Lung microvascular endothelial cell (primary cell): ENCODE measurements at regions not wholly inside any gene's neighbourhood (a gene's known extent, or its start where the extent isn't known, plus 50 kb on each side); places are given as distances from the start of the nearest gene placed in this dataset.
"Not testable (repeated sequence)": the region's sequence is repeated elsewhere in the genome, so short reads cannot be mapped to it uniquely, and the experiment has no call there.

Experiments
- DNase-seq, 2 donors: peaks; one replicate each; pipeline versions ENCODE4 v3.0.0 to v3.0.0-alpha.2; 2010; ENCODE audit warnings: low read depth in 2 of 2

GRCh38 chr10:114708084-114708483 is 50.0 kb upstream of the ABLIM1 start:
- no peak for DNase-seq

- DNase-seq = peak in 1 of 2 donors; percentile 58
Observed at GRCh38 chr10:114708717-114709335, 50.8 kb upstream of the ABLIM1 start.

- DNase-seq = no peak
Observed at GRCh38 chr10:114709984-114710383, 51.9 kb upstream of the ABLIM1 start.

- DNase-seq = no peak
Observed at GRCh38 chr10:114711176-114711868, 53.2 kb upstream of the ABLIM1 start.

GRCh38 chr10:114711869-114712250 is 53.8 kb upstream of the ABLIM1 start:
- no peak for DNase-seq

- peak in 1 of 2 donors; percentile 16 for DNase-seq
Observed at GRCh38 chr10:114713525-114714090, 55.5 kb upstream of the ABLIM1 start.

GRCh38 chr10:114714281-114714741 is 56.2 kb upstream of the ABLIM1 start:
- DNase-seq = peak; percentile 62 to 73

- peak in 1 of 2 donors; percentile 45 for DNase-seq
Observed at GRCh38 chr10:114715171-114715670, 57.1 kb upstream of the ABLIM1 start.

GRCh38 chr10:114716811-114717404 is 58.8 kb upstream of the ABLIM1 start:
- no peak for DNase-seq

- not testable (repeated sequence) for DNase-seq
Observed at GRCh38 chr10:114717881-114718280, 59.8 kb upstream of the ABLIM1 start.

- DNase-seq = no peak
Observed at GRCh38 chr10:114718374-114718773, 60.3 kb upstream of the ABLIM1 start.

GRCh38 chr10:114719311-114719710 is 61.2 kb upstream of the ABLIM1 start:
- no peak for DNase-seq

- not testable (repeated sequence) for DNase-seq
Observed at GRCh38 chr10:114720023-114720422, 61.9 kb upstream of the ABLIM1 start.

GRCh38 chr10:114720685-114721278 is 62.7 kb upstream of the ABLIM1 start:
- peak in 1 of 2 donors; percentile 31 for DNase-seq

GRCh38 chr10:114722136-114722535 is 64.1 kb upstream of the ABLIM1 start:
- not testable (repeated sequence) for DNase-seq

- DNase-seq = no peak
Observed at GRCh38 chr10:114723361-114723760, 65.3 kb upstream of the ABLIM1 start.

- no peak for DNase-seq
Observed at GRCh38 chr10:114723991-114724715, 66.1 kb upstream of the ABLIM1 start.

GRCh38 chr10:114724716-114725106 is 66.6 kb upstream of the ABLIM1 start:
- no peak for DNase-seq

GRCh38 chr10:114726820-114727271 is 68.8 kb upstream of the ABLIM1 start:
- DNase-seq = no peak

GRCh38 chr10:114728325-114728724 is 70.2 kb upstream of the ABLIM1 start:
- no peak for DNase-seq

GRCh38 chr10:114729103-114729659 is 71.1 kb upstream of the ABLIM1 start:
- no peak for DNase-seq
